ENCODE measurements at regions not wholly inside any gene's neighbourhood (a gene's known extent, or its start where the extent isn't known, plus 50 kb on each side); places are given as distances from the start of the nearest gene placed in this dataset.

DNA sequence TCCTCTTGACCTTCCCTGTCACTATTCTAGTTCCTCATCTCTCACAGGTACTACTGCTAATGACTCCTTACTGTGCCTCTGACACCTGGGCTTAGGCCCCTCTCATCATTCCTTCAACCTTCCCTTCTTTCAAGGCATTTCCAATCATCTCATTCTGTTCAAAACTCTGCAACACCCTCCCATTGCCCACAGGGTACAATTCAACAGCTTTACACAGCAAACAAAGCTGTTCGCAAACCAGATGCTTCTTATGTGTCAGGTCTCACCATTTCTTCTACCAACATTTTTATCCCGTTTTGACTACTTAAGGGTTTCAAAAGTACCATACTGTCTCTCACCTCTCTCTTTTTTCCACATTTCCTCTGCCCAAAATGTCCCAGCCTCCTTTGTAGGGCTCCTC is 84.4 kb upstream of the ID4 start:
- DNase-seq, result no peak
- peaks cover 56% of the 10 kb centered on the region for H3K4me1 Mint-ChIP-seq
- H3K36me3 Mint-ChIP-seq (ENCODE audit: low read depth), result no peaks in the 10 kb centered on the region
- peak overlapping the region; percentile 21 for H3K27ac Mint-ChIP-seq
- TF ChIP-seq, protein P1, sequence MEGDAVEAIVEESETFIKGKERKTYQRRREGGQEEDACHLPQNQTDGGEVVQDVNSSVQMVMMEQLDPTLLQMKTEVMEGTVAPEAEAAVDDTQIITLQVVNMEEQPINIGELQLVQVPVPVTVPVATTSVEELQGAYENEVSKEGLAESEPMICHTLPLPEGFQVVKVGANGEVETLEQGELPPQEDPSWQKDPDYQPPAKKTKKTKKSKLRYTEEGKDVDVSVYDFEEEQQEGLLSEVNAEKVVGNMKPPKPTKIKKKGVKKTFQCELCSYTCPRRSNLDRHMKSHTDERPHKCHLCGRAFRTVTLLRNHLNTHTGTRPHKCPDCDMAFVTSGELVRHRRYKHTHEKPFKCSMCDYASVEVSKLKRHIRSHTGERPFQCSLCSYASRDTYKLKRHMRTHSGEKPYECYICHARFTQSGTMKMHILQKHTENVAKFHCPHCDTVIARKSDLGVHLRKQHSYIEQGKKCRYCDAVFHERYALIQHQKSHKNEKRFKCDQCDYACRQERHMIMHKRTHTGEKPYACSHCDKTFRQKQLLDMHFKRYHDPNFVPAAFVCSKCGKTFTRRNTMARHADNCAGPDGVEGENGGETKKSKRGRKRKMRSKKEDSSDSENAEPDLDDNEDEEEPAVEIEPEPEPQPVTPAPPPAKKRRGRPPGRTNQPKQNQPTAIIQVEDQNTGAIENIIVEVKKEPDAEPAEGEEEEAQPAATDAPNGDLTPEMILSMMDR (IDR thresholded peaks at IDR 0.05), result no peak
- peaks cover 3% of the 10 kb centered on the region for H3K27me3 Mint-ChIP-seq (ENCODE audit: low read depth, poor library complexity)
- no peaks in the 10 kb centered on the region for H3K9me3 Mint-ChIP-seq
- no peak overlapping the region for H3K4me3 Mint-ChIP-seq

DNA sequence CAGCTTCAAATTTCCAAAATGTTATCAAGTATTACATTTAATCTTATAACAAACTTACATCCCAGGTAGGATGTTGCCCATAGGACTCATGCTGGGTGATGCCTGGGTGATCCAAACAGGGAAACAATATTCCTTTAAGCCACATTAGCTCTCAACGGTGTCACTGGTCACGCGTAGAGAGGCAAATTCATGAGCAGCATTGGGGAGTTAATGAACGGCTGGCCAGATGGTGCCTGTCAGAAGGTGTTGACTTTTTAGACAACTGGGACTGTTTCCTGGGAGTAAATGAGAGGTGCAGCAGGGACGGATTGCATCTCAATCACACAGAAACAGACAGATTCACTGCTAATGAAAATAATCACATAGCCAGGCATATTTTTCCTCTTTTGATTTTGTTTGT is 83.3 kb upstream of the ID4 start:
- peak overlapping the region; percentile 55 for H3K27ac Mint-ChIP-seq
- DNase-seq, result peak; percentile 6
- TF ChIP-seq, protein P1 (IDR thresholded peaks at IDR 0.05), result no peak
- peaks cover 3% of the 10 kb centered on the region for H3K27me3 Mint-ChIP-seq (ENCODE audit: low read depth, poor library complexity)
- peak overlapping the region; percentile 33 for H3K4me3 Mint-ChIP-seq
- no peaks in the 10 kb centered on the region for H3K36me3 Mint-ChIP-seq (ENCODE audit: low read depth)
- H3K4me1 Mint-ChIP-seq, result peaks cover 58% of the 10 kb centered on the region
- H3K9me3 Mint-ChIP-seq, result no peaks in the 10 kb centered on the region

DNA sequence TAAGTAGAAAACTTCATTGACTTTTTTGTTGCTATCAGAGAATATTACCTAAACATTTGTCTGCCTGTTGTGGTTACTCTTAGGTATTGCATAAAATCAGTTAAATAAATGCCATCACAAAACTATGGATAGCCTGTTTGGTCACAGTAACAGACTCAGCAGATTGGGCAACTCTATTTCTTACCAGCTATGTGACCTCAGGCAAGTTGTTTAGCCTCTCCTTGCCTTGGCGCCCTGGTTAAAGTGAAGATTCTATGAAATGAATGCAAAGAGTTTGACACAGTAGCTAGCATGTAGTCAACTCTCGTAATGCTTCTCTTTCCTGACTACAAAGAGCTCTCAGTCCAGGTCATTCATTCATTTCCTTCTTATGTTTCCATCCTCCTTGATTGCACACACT is 82.5 kb upstream of the ID4 start:
- Mint-ChIP-seq H3K4me1 (peaks cover 52% of the 10 kb centered on the region), H3K36me3 (ENCODE audit: low read depth) (no peaks in the 10 kb centered on the region), H3K9me3 (no peaks in the 10 kb centered on the region), H3K27me3 (ENCODE audit: low read depth, poor library complexity) (peaks cover 3% of the 10 kb centered on the region), H3K4me3 (no peak overlapping the region), H3K27ac (no peak overlapping the region)
- TF ChIP-seq, protein P1 (IDR thresholded peaks at IDR 0.05), result no peak
- DNase-seq, result no peak

DNA sequence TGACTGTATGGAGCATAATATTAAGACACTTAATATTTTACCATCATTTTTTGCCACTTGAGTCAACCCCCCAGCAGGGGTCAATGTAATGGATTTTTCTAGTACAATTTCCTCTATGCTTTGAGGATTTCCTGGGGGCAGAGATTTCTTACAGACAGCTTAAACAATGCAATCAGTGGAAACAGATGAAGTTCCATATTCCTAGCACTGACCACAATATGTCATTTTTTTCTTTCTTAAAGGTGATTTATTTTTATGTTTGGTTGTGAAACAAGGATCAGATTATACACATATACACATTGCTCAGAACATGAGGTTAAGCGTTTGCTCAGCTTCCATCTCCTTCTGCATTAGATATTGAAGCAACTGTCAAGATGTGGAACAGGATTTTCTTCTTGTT is 82.0 kb upstream of the ID4 start:
- Mint-ChIP-seq H3K4me3 (no peak overlapping the region), H3K9me3 (no peaks in the 10 kb centered on the region), H3K27me3 (ENCODE audit: low read depth, poor library complexity) (peaks cover 3% of the 10 kb centered on the region), H3K27ac (no peak overlapping the region), H3K4me1 (peaks cover 52% of the 10 kb centered on the region), H3K36me3 (ENCODE audit: low read depth) (no peaks in the 10 kb centered on the region)
- no peak for DNase-seq
- TF ChIP-seq, protein P1 (IDR thresholded peaks at IDR 0.05), result no peak

DNA sequence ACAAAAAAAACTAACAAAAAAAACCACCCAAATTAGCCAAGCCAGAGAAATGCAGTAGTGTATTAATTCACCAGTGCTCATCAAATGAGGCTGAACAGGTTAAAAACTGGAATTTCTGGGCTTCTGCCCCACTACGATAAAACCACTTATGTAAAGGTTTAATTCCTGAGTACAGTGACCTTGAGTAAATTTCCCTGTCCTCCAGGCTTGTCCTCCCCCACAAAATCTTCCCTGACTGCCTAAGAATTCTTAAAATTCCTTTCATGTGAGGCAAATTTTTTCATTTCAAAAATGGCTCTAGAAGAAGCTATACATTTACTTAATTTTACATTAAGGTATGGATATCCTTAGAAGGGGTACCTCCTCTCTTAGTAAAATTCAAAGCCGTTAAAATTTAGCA is 80.1 kb upstream of the ID4 start:
- H3K4me1 Mint-ChIP-seq, result peaks cover 52% of the 10 kb centered on the region
- H3K36me3 Mint-ChIP-seq (ENCODE audit: low read depth), result no peaks in the 10 kb centered on the region
- DNase-seq, result no peak
- peaks cover 3% of the 10 kb centered on the region for H3K27me3 Mint-ChIP-seq (ENCODE audit: low read depth, poor library complexity)
- no peak overlapping the region for H3K4me3 Mint-ChIP-seq
- H3K9me3 Mint-ChIP-seq, result no peaks in the 10 kb centered on the region
- no peak overlapping the region for H3K27ac Mint-ChIP-seq
- TF ChIP-seq, protein P1 (IDR thresholded peaks at IDR 0.05), result no peak

DNA sequence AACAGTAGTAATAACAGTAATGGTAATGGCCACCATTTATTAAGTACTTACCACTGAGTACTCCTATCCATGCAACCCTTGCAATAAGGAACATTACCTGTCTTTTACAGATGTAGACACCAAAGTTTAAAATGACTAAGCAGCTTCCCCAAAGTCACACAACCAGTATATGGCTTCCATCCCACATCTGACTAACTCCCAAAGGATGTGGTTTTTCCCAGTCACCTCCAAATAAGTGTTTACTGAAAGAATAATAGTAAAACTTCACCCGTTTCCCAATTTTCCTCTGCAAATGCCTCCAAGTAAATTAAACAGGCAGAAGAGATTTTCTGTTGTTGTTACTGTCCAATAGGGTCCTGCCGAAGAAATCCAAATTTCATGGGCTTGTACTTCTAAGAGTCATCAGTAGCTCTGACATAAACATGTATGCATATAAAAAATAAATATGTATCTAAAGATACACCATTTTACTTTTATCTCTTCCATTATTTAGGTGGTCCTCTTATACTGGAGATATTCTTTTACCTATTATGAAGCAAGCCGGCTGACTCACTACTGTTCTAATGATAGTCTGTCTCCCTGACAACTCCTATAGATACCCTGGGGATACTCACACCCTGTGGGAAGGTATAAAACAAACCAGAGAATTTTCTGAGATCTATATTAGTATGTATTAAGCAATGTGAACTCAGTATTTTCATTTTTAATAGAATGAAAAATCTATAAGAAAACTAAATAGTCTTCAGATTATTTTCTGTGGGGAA is 77.9 kb upstream of the ID4 start:
- no peak overlapping the region for H3K4me3 Mint-ChIP-seq
- H3K27ac Mint-ChIP-seq, result no peak overlapping the region
- peaks cover 1% of the 10 kb centered on the region for H3K36me3 Mint-ChIP-seq (ENCODE audit: low read depth)
- H3K4me1 Mint-ChIP-seq, result peaks cover 30% of the 10 kb centered on the region
- TF ChIP-seq, protein P1 (IDR thresholded peaks at IDR 0.05), result no peak
- no peak for DNase-seq
- peaks cover 8% of the 10 kb centered on the region for H3K9me3 Mint-ChIP-seq
- H3K27me3 Mint-ChIP-seq (ENCODE audit: low read depth, poor library complexity), result peaks cover 3% of the 10 kb centered on the region

Data from nephron progenitor cell (in vitro differentiated cells).